HG02759 (cell line): ENCODE measurements at regions not wholly inside any gene's neighbourhood (a gene's known extent, or its start where the extent isn't known, plus 50 kb on each side); places are given as distances from the start of the nearest gene placed in this dataset.

Experiments
- ATAC-seq: cut with Tn5 transposase; IDR thresholded peaks from one replicate; pipeline ENCODE4 v1.9.1; 2021; ENCODE audit warnings: mild to moderate bottlenecking, moderate library complexity; ENCODE audit not compliant: unreplicated experiment

- ATAC-seq, result no peak
Measured at GRCh38 chr5:165209101-165209727, 1703.8 kb downstream of the MAT2B start.

- no peak for ATAC-seq
Measured at GRCh38 chr5:165224366-165225045, 1719.1 kb downstream of the MAT2B start.

DNA sequence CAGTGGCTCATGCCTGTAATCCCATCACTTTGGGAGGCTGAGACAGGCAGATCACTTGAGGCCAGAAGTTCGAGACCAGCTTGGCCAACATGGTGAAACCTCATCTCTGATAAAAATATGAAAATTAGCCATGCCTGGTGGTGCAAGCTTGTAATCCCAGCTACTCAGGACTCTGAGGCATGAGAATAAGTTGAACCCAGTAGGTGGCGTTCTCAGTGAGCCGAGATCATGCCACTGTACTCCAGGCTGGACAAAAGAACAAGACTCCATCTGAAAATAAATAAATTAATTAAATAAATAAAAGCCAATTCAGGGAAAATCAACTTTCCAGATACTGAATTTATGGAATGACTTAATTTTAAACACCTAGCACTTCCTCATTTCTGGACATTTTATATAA is 1722.1 kb downstream of the MAT2B start:
- no peak for ATAC-seq

- no peak for ATAC-seq
Measured at GRCh38 chr5:165228184-165228583, 1722.8 kb downstream of the MAT2B start.

DNA sequence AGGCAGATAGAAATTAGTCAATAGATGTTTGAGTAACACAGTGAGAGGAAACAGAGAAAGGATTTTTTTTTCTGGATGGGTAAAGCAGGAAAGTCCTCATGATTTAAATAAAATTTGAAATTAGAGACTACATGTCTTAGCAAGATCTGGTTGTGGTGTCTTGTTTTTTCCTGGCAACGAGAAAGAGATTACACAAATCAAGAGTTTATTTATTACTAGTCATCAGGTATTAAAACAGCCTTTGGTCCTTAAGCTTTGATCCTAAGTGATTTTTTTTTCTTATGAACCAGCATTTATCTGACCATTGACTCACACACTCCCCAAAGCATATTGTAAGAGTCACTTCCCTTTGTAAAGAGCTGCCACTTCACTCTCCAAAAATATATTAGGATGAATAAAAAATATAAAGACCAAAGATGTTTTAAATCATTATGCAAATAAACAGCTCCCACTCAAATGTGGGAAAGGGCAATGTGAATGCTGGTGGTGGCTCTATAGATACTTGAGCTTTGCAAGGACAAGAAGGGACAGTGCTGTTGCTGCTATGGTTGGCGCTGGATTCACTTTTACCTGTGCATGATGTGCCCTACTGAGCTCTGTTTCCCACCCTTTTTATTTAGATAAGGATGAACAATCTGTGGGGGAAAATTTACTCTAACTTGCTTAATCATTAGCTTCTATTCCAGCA is 1726.5 kb downstream of the MAT2B start:
- no peak for ATAC-seq

DNA sequence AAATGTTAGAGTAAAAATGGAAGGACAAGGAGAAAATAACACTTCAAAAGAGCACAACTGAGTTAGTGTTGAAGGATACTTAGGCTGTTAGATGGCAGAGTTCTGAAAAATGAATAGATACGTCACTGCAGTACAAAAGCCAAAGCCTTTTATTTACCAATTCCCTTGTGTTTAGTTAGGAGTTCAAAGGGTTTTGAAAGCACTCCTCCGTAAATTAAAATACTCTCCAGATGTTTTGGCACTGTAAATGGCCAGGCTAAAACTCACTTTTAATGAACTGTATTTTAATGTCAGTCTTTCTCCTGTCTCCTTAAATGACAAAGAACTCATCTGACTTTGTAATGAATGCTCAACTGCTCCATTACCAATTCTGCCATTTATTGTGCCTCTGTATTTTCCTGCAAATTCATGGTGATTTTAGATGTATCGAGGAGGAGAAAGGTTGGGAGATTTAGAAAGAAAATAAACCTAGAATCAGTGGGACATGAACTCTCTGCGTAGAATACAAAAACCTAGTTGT is 1727.2 kb downstream of the MAT2B start:
- ATAC-seq, result no peak

DNA sequence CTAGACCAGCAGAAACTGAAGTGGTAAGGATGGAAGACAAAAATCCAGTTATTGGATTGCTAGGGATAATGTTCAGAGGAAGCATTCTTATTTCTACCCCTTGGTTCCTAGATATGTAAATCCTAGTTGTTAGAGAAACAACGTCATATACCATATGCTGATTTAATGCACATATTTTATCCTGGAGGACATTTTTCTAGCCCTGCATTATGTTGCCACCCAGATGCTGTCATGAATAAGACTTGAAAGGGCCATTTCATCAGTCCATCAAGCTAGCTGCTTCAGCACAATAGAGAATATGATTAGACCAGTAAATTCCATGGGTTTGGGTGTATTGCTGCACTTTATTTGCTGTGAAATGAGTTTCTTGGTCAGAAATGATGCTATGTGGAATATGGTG is 1736.4 kb downstream of the MAT2B start:
- no peak for ATAC-seq

DNA sequence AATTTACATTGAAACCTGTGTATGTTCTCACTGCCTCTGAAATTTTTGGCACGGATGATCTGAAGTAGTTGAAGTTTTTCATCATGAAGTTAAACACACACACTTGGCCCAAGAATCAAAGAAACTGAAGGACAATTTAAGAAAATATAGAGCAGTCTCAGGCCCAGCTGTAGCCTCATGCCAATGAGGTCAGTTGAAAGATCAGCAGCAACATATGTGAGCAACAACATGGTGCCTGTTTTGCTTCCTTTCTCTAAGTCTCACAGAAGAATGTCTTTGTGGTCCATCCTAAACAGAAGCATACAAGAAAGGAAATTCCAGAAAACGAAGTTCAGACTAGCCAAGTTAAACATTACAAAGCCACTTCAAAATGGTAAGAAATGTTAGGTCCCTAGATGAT is 1737.2 kb downstream of the MAT2B start:
- ATAC-seq, result no peak

DNA sequence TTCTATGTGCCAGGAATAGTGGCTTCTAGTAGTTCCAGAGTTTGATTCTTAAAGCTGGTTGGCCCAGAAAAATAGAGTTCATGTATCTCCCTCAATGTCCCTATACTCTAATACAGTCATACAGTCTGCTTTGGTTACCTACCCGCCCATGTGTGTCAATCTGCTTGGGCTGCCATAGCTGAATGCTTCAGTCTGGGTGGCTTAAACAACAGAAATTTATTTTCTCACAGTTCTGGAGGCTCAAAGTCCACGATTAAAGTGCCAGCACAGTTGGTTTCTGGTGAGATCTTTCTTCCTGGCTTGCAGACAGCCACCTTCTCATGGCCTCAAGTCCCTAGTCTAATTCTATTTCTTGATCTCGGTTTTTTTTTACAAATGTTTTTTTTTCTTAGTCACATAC is 1739.0 kb downstream of the MAT2B start:
- ATAC-seq, result no peak

GRCh38 chr5:165258197-165258771 is 1752.9 kb downstream of the MAT2B start:
- ATAC-seq, result no peak

GRCh38 chr5:165260426-165260825 is 1755.0 kb downstream of the MAT2B start:
- no peak for ATAC-seq

GRCh38 chr5:165263536-165263935 is 1758.1 kb downstream of the MAT2B start:
- no peak for ATAC-seq

GRCh38 chr5:165266939-165267338 is 1761.5 kb downstream of the MAT2B start:
- no peak for ATAC-seq

- ATAC-seq, result no peak
Measured at GRCh38 chr5:165272436-165272835, 1767.0 kb downstream of the MAT2B start.

- ATAC-seq, result no peak
Measured at GRCh38 chr5:165277661-165278060, 1772.2 kb downstream of the MAT2B start.

- no peak for ATAC-seq
Measured at GRCh38 chr5:165282491-165282890, 1777.1 kb downstream of the MAT2B start.

DNA sequence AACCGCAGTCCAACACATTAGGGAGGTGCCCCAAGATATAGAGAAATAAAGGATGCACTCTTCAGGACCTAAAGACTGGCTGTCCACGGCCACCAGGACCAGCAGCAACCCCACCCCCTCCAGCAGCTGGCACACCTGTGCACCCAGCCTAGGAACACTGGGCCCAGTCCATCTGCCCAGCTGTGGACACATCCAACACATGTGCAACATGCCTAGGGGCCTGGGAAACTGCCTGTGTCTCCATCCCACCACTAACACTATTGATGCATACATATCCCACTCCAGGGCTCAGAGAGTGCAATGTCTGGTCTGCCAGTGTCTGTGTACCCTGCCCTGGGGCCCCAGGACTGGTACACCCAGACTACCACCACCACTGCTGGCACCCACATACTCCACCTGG is 1781.3 kb downstream of the MAT2B start:
- ATAC-seq, result no peak

DNA sequence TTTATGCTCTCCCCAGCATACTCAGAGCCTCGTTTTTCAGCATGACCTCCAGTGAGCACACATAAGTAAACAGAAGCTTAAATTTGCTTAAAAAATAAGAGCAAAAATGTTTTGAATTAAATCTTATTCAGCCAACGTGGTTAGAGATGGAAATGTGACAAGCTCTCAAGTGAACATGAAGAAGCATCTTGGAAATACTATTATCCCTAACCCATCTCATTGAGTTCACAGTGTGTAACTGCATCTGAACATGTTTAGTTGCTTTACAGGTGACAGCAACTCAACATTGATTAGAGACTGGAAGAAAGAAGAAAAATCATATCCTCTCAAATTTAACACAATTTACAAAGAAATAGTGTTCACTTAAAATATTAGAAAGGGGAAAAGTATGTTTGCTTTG is 1785.1 kb downstream of the MAT2B start:
- no peak for ATAC-seq

GRCh38 chr5:165296401-165297130 is 1791.1 kb downstream of the MAT2B start:
- ATAC-seq, result no peak

- no peak for ATAC-seq
Measured at GRCh38 chr5:165304193-165304827, 1798.9 kb downstream of the MAT2B start.

GRCh38 chr5:165305596-165305995 is 1800.2 kb downstream of the MAT2B start:
- no peak for ATAC-seq
